Thymus (tissue), 11 donors: ENCODE measurements at regions not wholly inside any gene's neighbourhood (a gene's known extent, or its start where the extent isn't known, plus 50 kb on each side); places are given as distances from the start of the nearest gene placed in this dataset.
"Not testable (repeated sequence)": the region's sequence is repeated elsewhere in the genome, so short reads cannot be mapped to it uniquely, and the experiment has no call there.

Experiments used
- DNase-seq, 9 donors: peaks; one replicate each; pipeline ENCODE4 v3.0.0-alpha.2; 2013; ENCODE audit warnings: low spot score in 9 of 9, low read depth in 6 of 9, missing footprints in 1 of 9
- H3K27ac ChIP-seq, 2 donors: one replicate each; pipeline ENCODE4 v1.5.1; 2013; ENCODE audit warnings: control low read depth in 1 of 2, low read depth in 1 of 2, low read length in 1 of 2, mild to moderate bottlenecking in 1 of 2, moderate library complexity in 1 of 2
- H3K27me3 ChIP-seq, 2 donors: one replicate each; pipeline ENCODE4 v1.5.1; 2013; ENCODE audit warnings: low read length in 1 of 2; ENCODE audit not compliant: control insufficient read depth in 2 of 2, insufficient read depth in 1 of 2
- H3K36me3 ChIP-seq, 2 donors: one replicate each; pipeline ENCODE4 v1.5.1; 2013; ENCODE audit warnings: low read length in 1 of 2, mild to moderate bottlenecking in 1 of 2, moderate library complexity in 1 of 2; ENCODE audit not compliant: control insufficient read depth in 2 of 2, insufficient read depth in 2 of 2
- H3K4me1 ChIP-seq, 2 donors: one replicate each; pipeline ENCODE4 v1.5.1; 2013; ENCODE audit warnings: low read length in 2 of 2; ENCODE audit not compliant: control insufficient read depth in 2 of 2, insufficient read depth in 2 of 2
- H3K4me3 ChIP-seq, 2 donors: one replicate each; pipeline ENCODE4 v1.5.1; 2013; ENCODE audit warnings: low read length in 2 of 2, control low read depth in 1 of 2, mild to moderate bottlenecking in 1 of 2
- H3K9me3 ChIP-seq, 2 donors: one replicate each; pipeline ENCODE4 v1.5.1; 2013; ENCODE audit warnings: low read length in 1 of 2, mild to moderate bottlenecking in 1 of 2; ENCODE audit not compliant: control insufficient read depth in 2 of 2, insufficient read depth in 1 of 2
- WGBS: extraction: QIAGEN DNeasy Blood & Tissue Kit; methylation state at CpG from one replicate; pipeline ENCODE4 v1.1.7; 2013; 5-methylcytosine and 5-hydroxymethylcytosine counted together
- donor health status: healthy.

DNA sequence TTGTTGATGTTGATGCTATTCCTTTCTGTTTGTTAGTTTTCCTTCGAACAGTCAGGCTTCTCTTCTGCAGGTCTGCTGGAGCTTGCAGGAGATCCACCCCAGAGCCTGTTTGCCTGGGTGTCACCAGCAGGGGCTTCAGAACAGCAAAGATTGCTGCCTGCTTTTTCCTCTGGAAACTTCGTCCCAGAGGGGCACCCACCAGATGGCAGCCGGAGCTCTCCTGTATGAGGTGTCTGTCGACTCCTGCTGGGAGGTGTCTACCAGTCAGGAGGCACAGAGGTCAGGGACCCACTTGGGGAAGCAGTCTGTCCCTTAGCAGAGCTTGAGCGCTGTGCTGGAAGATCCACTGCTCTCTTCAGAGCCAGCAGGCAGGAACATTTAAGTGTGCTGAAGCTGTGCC is 303.2 kb downstream of the ZIC1 start:
- 89% methylated on average over 5 of the region's 5 CpGs for WGBS
- Histone ChIP-seq H3K9me3 (no peaks in the 10 kb centered on the region), H3K36me3 (no peaks in the 10 kb centered on the region), H3K4me3 (no peak overlapping the region), H3K27me3 (no peaks in the 10 kb centered on the region), H3K4me1 (no peaks in the 10 kb centered on the region), H3K27ac (no peak overlapping the region)
- no peak for DNase-seq

GRCh38 chr3:147712758-147713157 is 303.6 kb downstream of the ZIC1 start:
- H3K36me3 ChIP-seq, H3K27me3 ChIP-seq, H3K27ac ChIP-seq, H3K9me3 ChIP-seq, H3K4me1 ChIP-seq, DNase-seq, H3K4me3 ChIP-seq: not testable (repeated sequence)
- WGBS: 56% methylated on average over 5 of the region's 5 CpGs

GRCh38 chr3:147713234-147714133 is 304.3 kb downstream of the ZIC1 start:
- no peak overlapping the region for H3K27ac ChIP-seq
- no peaks in the 10 kb centered on the region for H3K4me1 ChIP-seq
- 88% methylated on average over 7 of the region's 7 CpGs for WGBS
- H3K27me3 ChIP-seq: no peaks in the 10 kb centered on the region
- no peaks in the 10 kb centered on the region for H3K9me3 ChIP-seq
- no peak for DNase-seq
- H3K4me3 ChIP-seq: no peak overlapping the region
- no peaks in the 10 kb centered on the region for H3K36me3 ChIP-seq

GRCh38 chr3:147729641-147730040 is 320.5 kb downstream of the ZIC1 start:
- Histone ChIP-seq H3K27ac (no peak overlapping the region), H3K4me3 (no peak overlapping the region), H3K36me3 (no peaks in the 10 kb centered on the region), H3K4me1 (no peaks in the 10 kb centered on the region), H3K27me3 (no peaks in the 10 kb centered on the region), H3K9me3 (no peaks in the 10 kb centered on the region)
- no peak for DNase-seq
- WGBS: 85% methylated on average over 2 of the region's 2 CpGs

- Histone ChIP-seq H3K36me3 (no peaks in the 10 kb centered on the region), H3K27ac (no peak overlapping the region), H3K4me3 (no peak overlapping the region), H3K4me1 (no peaks in the 10 kb centered on the region), H3K9me3 (no peaks in the 10 kb centered on the region), H3K27me3 (no peaks in the 10 kb centered on the region)
- DNase-seq: no peak
- 76% methylated on average over 4 of the region's 4 CpGs for WGBS
Measured at GRCh38 chr3:147730284-147730683, 321.1 kb downstream of the ZIC1 start.

- Histone ChIP-seq H3K9me3 (no peaks in the 10 kb centered on the region), H3K4me3 (no peak overlapping the region), H3K4me1 (no peaks in the 10 kb centered on the region), H3K27ac (no peak overlapping the region), H3K27me3 (no peaks in the 10 kb centered on the region), H3K36me3 (no peaks in the 10 kb centered on the region)
- WGBS: 73% methylated on average over 2 of the region's 2 CpGs
- no peak for DNase-seq
Measured at GRCh38 chr3:147733217-147733616, 324.1 kb downstream of the ZIC1 start.

- no peak overlapping the region for H3K27ac ChIP-seq
- no peaks in the 10 kb centered on the region for H3K27me3 ChIP-seq
- DNase-seq: no peak
- 89% methylated on average over 3 of the region's 3 CpGs for WGBS
- H3K36me3 ChIP-seq: no peaks in the 10 kb centered on the region
- no peaks in the 10 kb centered on the region for H3K9me3 ChIP-seq
- no peaks in the 10 kb centered on the region for H3K4me1 ChIP-seq
- no peak overlapping the region for H3K4me3 ChIP-seq
Measured at GRCh38 chr3:147735616-147736015, 326.5 kb downstream of the ZIC1 start.

- Histone ChIP-seq H3K27me3 (no peaks in the 10 kb centered on the region), H3K4me3 (no peak overlapping the region), H3K9me3 (no peaks in the 10 kb centered on the region), H3K27ac (no peak overlapping the region), H3K4me1 (no peaks in the 10 kb centered on the region), H3K36me3 (no peaks in the 10 kb centered on the region)
- WGBS: 10% methylated on average over 2 of the region's 2 CpGs
- no peak for DNase-seq
Measured at GRCh38 chr3:147736226-147736625, 327.1 kb downstream of the ZIC1 start.

DNA sequence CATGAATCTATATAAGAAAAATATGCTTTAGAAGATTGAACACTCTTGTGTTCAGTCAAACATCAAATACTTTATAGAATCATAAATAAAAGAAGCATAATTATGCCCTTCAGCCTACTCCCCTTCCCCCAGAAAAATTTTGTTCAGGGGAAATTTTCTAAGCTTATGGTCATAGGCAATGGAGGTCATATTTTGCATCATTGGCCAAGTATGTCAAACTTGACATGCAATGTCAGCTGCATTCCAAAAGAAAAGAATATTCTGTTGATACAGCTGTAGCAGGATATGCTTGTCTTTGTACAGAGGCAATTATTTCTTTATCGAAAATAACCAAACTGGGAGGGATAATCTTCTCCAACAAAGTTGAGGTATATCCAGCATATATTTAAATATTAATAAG is 328.2 kb downstream of the ZIC1 start:
- Histone ChIP-seq H3K36me3 (no peaks in the 10 kb centered on the region), H3K4me1 (no peaks in the 10 kb centered on the region), H3K27me3 (no peaks in the 10 kb centered on the region), H3K4me3 (no peak overlapping the region), H3K9me3 (no peaks in the 10 kb centered on the region), H3K27ac (no peak overlapping the region)
- WGBS: 86% methylated on average over 1 of the region's 1 CpG
- DNase-seq: no peak
